CD4-positive, CD25-positive, alpha-beta regulatory T cell (primary cell): ENCODE measurements at regions not wholly inside any gene's neighbourhood (a gene's known extent, or its start where the extent isn't known, plus 50 kb on each side); places are given as distances from the start of the nearest gene placed in this dataset.
A peak's percentile ranks its signal among the peaks of the same experiment; 100 is the strongest.

Experiments
- ATAC-seq, 2 donors: fragments of 150-1000 bp; cut with Tn5 transposase; one replicate each; pipeline ENCODE4 v1.10.0; 2021; ENCODE audit warnings: low read depth in 2 of 2, moderate number of reproducible peaks in 2 of 2, moderate library complexity in 1 of 2
- DNase-seq, 3 donors: peaks; one replicate each; pipeline versions ENCODE4 v3.0.0 to v3.0.0-alpha.2; 2012 to 2022; ENCODE audit warnings: mixed read lengths in 1 of 3
- H3K27ac ChIP-seq: one replicate; pipeline ENCODE4 v1.7.0; 2013; ENCODE audit warnings: mild to moderate bottlenecking, low read length; ENCODE audit not compliant: insufficient read depth, poor library complexity, severe bottlenecking
- H3K27me3 ChIP-seq: one replicate; pipeline ENCODE4 v1.7.0; 2013; ENCODE audit warnings: low read length; ENCODE audit not compliant: control insufficient read depth, insufficient read depth
- H3K36me3 ChIP-seq: one replicate; pipeline ENCODE4 v1.7.0; 2013; ENCODE audit warnings: mild to moderate bottlenecking, low read length, moderate library complexity; ENCODE audit not compliant: control insufficient read depth, insufficient read depth
- H3K4me1 ChIP-seq: 2 replicates; pipeline ENCODE4 v1.7.0; 2013; ENCODE audit warnings: mild to moderate bottlenecking, low read length; ENCODE audit not compliant: insufficient read depth, control insufficient read depth, poor library complexity, severe bottlenecking
- H3K4me3 ChIP-seq: one replicate; pipeline ENCODE4 v1.7.0; 2013; ENCODE audit warnings: low read depth, mild to moderate bottlenecking, low read length, moderate library complexity
- H3K9me3 ChIP-seq, 2 experiments: 1 replicate in 1 of 2; 2 replicates in 1 of 2; pipeline ENCODE4 v1.7.0; 2013; ENCODE audit warnings: low read length in 2 of 2, mild to moderate bottlenecking in 1 of 2, moderate library complexity in 1 of 2; ENCODE audit not compliant: control insufficient read depth in 2 of 2
- H3K27ac Mint-ChIP-seq, 3 donors: one replicate each; pipeline ENCODE4 v1.8.0; 2020 to 2022; ENCODE audit warnings: mild to moderate bottlenecking in 3 of 3, mixed read lengths in 3 of 3, moderate library complexity in 2 of 3
- H3K27me3 Mint-ChIP-seq: one replicate; pipeline ENCODE4 v1.8.0; 2022; ENCODE audit warnings: mild to moderate bottlenecking, mixed read lengths
- H3K36me3 Mint-ChIP-seq: one replicate; pipeline ENCODE4 v1.8.0; 2020; ENCODE audit warnings: mixed read lengths
- H3K4me1 Mint-ChIP-seq, 4 donors: one replicate each; pipeline ENCODE4 v1.8.0; 2020 to 2022; ENCODE audit warnings: mixed read lengths in 4 of 4, mild to moderate bottlenecking in 1 of 4
- H3K4me3 Mint-ChIP-seq, 4 donors: one replicate each; pipeline ENCODE4 v1.8.0; 2020 to 2022; ENCODE audit warnings: mild to moderate bottlenecking in 4 of 4, mixed read lengths in 4 of 4, moderate library complexity in 3 of 4
- H3K9me3 Mint-ChIP-seq, 7 donors: one replicate each; pipeline ENCODE4 v1.8.0; 2020 to 2022; ENCODE audit warnings: mixed read lengths in 7 of 7, mild to moderate bottlenecking in 3 of 7, moderate library complexity in 2 of 7

GRCh38 chr19:30240904-30241695 lies 131.1 kb upstream of the ZNF536 start:
- peaks cover 11% of the 10 kb centered on the region for H3K27me3 Mint-ChIP-seq

DNA sequence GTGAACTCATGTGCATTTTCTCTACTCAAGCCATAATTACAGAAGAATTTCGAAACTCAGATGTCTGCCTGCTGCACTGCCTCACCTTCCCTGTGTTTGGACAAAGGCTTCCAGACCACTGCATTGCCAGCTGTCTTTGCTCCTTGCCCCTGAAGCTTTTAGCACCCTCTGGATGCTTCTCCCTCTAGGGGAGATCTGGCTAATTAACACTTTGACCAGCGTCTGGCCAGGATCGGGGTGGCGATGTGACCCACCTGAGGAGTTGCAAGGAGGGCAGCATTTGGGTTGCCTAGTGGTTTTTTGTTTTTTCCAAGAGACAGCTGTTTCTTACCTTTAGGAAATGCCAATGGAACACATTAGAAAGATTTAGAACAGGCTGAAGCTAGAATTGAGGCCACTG lies 127.7 kb upstream of the ZNF536 start:
- Histone ChIP-seq H3K9me3 (no peaks in the 10 kb centered on the region), H3K27ac (no peak overlapping the region), H3K4me1 (no peaks in the 10 kb centered on the region), H3K36me3 (no peaks in the 10 kb centered on the region), H3K4me3 (no peak overlapping the region), H3K27me3 (peaks cover 1% of the 10 kb centered on the region)
- no peak for ATAC-seq
- Mint-ChIP-seq H3K4me3 (no peak overlapping the region), H3K9me3 (no peaks in the 10 kb centered on the region), H3K36me3 (no peaks in the 10 kb centered on the region), H3K27me3 (peaks cover 5% of the 10 kb centered on the region), H3K27ac (no peak overlapping the region), H3K4me1 (no peaks in the 10 kb centered on the region)
- no peak for DNase-seq

More at GRCh38 chr19:30240904-30241695, 131.1 kb upstream of the ZNF536 start:
- ATAC-seq (no peak), DNase-seq (no peak)
- Histone ChIP-seq H3K36me3 (no peaks in the 10 kb centered on the region), H3K9me3 (no peaks in the 10 kb centered on the region), H3K4me3 (no peak overlapping the region), H3K4me1 (no peaks in the 10 kb centered on the region), H3K27ac (no peak overlapping the region), H3K27me3 (peaks cover 9% of the 10 kb centered on the region)
- Mint-ChIP-seq H3K36me3 (no peaks in the 10 kb centered on the region), H3K4me3 (no peak overlapping the region), H3K27ac (peak overlapping the region in 1 of 3 donors; percentile 87), H3K9me3 (no peaks in the 10 kb centered on the region), H3K4me1 (no peaks in the 10 kb centered on the region)

GRCh38 chr19:30245401-30246039 lies 126.7 kb upstream of the ZNF536 start:
- H3K27me3 Mint-ChIP-seq = peaks cover 5% of the 10 kb centered on the region
- Histone ChIP-seq H3K36me3 (no peaks in the 10 kb centered on the region), H3K9me3 (no peaks in the 10 kb centered on the region), H3K4me1 (no peaks in the 10 kb centered on the region), H3K27ac (no peak overlapping the region), H3K27me3 (no peaks in the 10 kb centered on the region), H3K4me3 (no peak overlapping the region)
- no peaks in the 10 kb centered on the region for H3K9me3 Mint-ChIP-seq
- no peaks in the 10 kb centered on the region for H3K4me1 Mint-ChIP-seq
- DNase-seq = no peak
- no peak overlapping the region for H3K27ac Mint-ChIP-seq
- ATAC-seq = no peak
- H3K4me3 Mint-ChIP-seq = no peak overlapping the region
- H3K36me3 Mint-ChIP-seq = no peaks in the 10 kb centered on the region

- no peak overlapping the region for H3K4me3 Mint-ChIP-seq
- no peak for ATAC-seq
Measured at GRCh38 chr19:30249911-30250310, 122.3 kb upstream of the ZNF536 start.

GRCh38 chr19:30252214-30252613 lies 120.0 kb upstream of the ZNF536 start:
- Histone ChIP-seq H3K27me3 (peaks cover 14% of the 10 kb centered on the region), H3K27ac (no peak overlapping the region), H3K4me1 (no peaks in the 10 kb centered on the region), H3K4me3 (no peak overlapping the region), H3K9me3 (no peaks in the 10 kb centered on the region), H3K36me3 (no peaks in the 10 kb centered on the region)
- no peak for ATAC-seq
- Mint-ChIP-seq H3K9me3 (peaks cover 0 to 2% (median 0%) of the 10 kb centered on the region in 7 donors), H3K4me1 (no peaks in the 10 kb centered on the region), H3K4me3 (no peak overlapping the region), H3K27ac (no peak overlapping the region), H3K27me3 (peaks cover 32% of the 10 kb centered on the region), H3K36me3 (no peaks in the 10 kb centered on the region)
- DNase-seq = no peak

More at GRCh38 chr19:30249911-30250310, 122.3 kb upstream of the ZNF536 start:
- Mint-ChIP-seq H3K27me3 (peaks cover 23% of the 10 kb centered on the region), H3K4me1 (no peaks in the 10 kb centered on the region), H3K27ac (no peak overlapping the region), H3K9me3 (peaks cover 0 to 2% (median 0%) of the 10 kb centered on the region in 7 donors), H3K36me3 (no peaks in the 10 kb centered on the region)
- H3K4me3 ChIP-seq = no peak overlapping the region
- DNase-seq = no peak
- H3K36me3 ChIP-seq = no peaks in the 10 kb centered on the region
- H3K9me3 ChIP-seq = no peaks in the 10 kb centered on the region
- H3K27me3 ChIP-seq = peaks cover 4% of the 10 kb centered on the region
- H3K4me1 ChIP-seq = no peaks in the 10 kb centered on the region
- H3K27ac ChIP-seq = no peak overlapping the region

- Histone ChIP-seq H3K4me1 (no peaks in the 10 kb centered on the region), H3K9me3 (no peaks in the 10 kb centered on the region), H3K36me3 (no peaks in the 10 kb centered on the region), H3K27me3 (peaks cover 18% of the 10 kb centered on the region), H3K27ac (no peak overlapping the region), H3K4me3 (no peak overlapping the region)
- Mint-ChIP-seq H3K9me3 (peaks cover 0 to 2% (median 0%) of the 10 kb centered on the region in 7 donors), H3K27ac (no peak overlapping the region), H3K4me1 (no peaks in the 10 kb centered on the region), H3K4me3 (no peak overlapping the region), H3K36me3 (no peaks in the 10 kb centered on the region), H3K27me3 (peaks cover 30% of the 10 kb centered on the region)
- no peak for DNase-seq
- no peak for ATAC-seq
Measured at GRCh38 chr19:30253581-30253996, 118.6 kb upstream of the ZNF536 start.

- Histone ChIP-seq H3K36me3 (no peaks in the 10 kb centered on the region), H3K4me1 (no peaks in the 10 kb centered on the region), H3K27ac (no peak overlapping the region), H3K27me3 (peaks cover 18% of the 10 kb centered on the region), H3K9me3 (no peaks in the 10 kb centered on the region), H3K4me3 (no peak overlapping the region)
- Mint-ChIP-seq H3K4me1 (no peaks in the 10 kb centered on the region), H3K27ac (no peak overlapping the region), H3K9me3 (peaks cover 0 to 2% (median 0%) of the 10 kb centered on the region in 7 donors), H3K36me3 (no peaks in the 10 kb centered on the region), H3K4me3 (no peak overlapping the region), H3K27me3 (peaks cover 27% of the 10 kb centered on the region)
- no peak for DNase-seq
- no peak for ATAC-seq
Measured at GRCh38 chr19:30254158-30254557, 118.0 kb upstream of the ZNF536 start.
